ENCODE measurements at regions not wholly inside any gene's neighbourhood (a gene's known extent, or its start where the extent isn't known, plus 50 kb on each side); places are given as distances from the start of the nearest gene placed in this dataset.
"Not testable (repeated sequence)": the region's sequence is repeated elsewhere in the genome, so short reads cannot be mapped to it uniquely, and the experiment has no call there.

DNA sequence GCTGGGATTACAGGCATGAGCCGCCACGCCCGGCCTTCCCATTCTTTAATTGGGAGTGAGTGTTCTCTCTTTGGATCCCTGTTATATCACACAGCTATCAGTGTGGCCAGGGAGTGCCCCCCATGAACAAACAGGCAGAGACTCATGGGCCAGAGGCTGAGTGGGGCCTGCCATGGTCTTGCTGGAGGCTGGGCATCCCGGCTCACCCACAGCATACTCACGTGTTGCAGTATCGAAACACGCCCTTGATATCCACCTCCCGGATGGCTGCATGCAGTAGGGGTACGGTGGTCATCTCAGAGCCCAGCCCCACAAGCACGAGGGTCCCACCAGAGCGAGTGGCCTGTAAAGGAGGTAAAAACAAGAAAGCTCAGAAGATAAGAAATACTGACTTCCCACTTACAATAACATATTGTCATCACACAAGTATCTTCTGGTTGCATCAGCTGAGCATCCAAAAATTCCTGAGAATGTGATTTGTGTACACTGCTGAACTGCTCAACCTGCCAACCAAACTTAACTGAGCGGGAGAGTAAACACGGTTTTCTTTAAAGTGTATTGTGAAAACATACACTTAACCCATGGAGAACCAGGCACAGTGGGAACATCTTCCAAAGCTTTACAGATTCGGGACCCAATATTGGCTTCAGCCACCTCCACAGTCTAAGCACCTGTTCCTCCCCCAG lies 92.0 kb downstream of the TRIM69 start:
- H3K18ac ChIP-seq (ENCODE audit: extremely low read depth, low read length); H4K5ac ChIP-seq (ENCODE audit: insufficient read length, low read depth, low read length); H3K4ac ChIP-seq (replicated peaks; ENCODE audit: insufficient read length, low read depth, low read length); H3K56ac ChIP-seq (replicated peaks; ENCODE audit: insufficient read length, low read depth, low read length); H3K4me2 ChIP-seq (ENCODE audit: insufficient read depth in 1 of 2, low read depth in 2 of 2, low read length in 2 of 2); H3K27ac ChIP-seq (ENCODE audit: low read depth, low read length); H4K91ac ChIP-seq (replicated peaks; ENCODE audit: insufficient read length, low read length); H3K4me1 ChIP-seq (replicated peaks in 1 of 4; ENCODE audit: control insufficient read depth in 3 of 4, insufficient read depth in 4 of 4, low read length in 3 of 4); DNase-seq (ENCODE audit: low read depth in 1 of 2, low spot score in 2 of 2); H3K23me2 ChIP-seq (ENCODE audit: low read depth, low read length); H3K79me2 ChIP-seq (ENCODE audit: control insufficient read depth in 1 of 2, insufficient read depth in 2 of 2, low read length in 2 of 2); H3K9ac ChIP-seq (replicated peaks in 1 of 4; ENCODE audit: extremely low read depth in 1 of 4, low read depth in 3 of 4, low read length in 3 of 4); H4K20me1 ChIP-seq (replicated peaks in 1 of 2; ENCODE audit: control insufficient read depth in 1 of 2, insufficient read depth in 2 of 2, low read length in 2 of 2); H3K79me1 ChIP-seq (ENCODE audit: low read depth, low read length); H3K23ac ChIP-seq (ENCODE audit: insufficient read length); H2BK12ac ChIP-seq (ENCODE audit: low read depth, low read length); H3K4me3 ChIP-seq (ENCODE audit: extremely low read depth in 1 of 4, insufficient read depth in 2 of 4, low read depth in 3 of 4, low read length in 4 of 4); H2BK5ac ChIP-seq (ENCODE audit: low read depth, low read length); POLR2A ChIA-PET (ENCODE audit: partially characterized antibody); H3K36me3 ChIP-seq (ENCODE audit: control insufficient read depth in 2 of 4, insufficient read depth in 4 of 4, low read length in 3 of 4); H2BK15ac ChIP-seq (ENCODE audit: low read length); H3K14ac ChIP-seq (ENCODE audit: insufficient read length); H2AK5ac ChIP-seq (ENCODE audit: low read depth, low read length); H2BK120ac ChIP-seq (replicated peaks; ENCODE audit: low read depth, low read length); H3K27me3 ChIP-seq (replicated peaks in 1 of 4; ENCODE audit: control insufficient read depth in 3 of 4, extremely low read depth in 1 of 4, insufficient read depth in 3 of 4, low read length in 3 of 4); H3K9me3 ChIP-seq (ENCODE audit: insufficient read depth in 2 of 2, low read depth in 1 of 2, low read length in 1 of 2); H2BK20ac ChIP-seq (ENCODE audit: low read length); FAIRE-seq; CTCF ChIA-PET (ENCODE audit: partially characterized antibody); H4K8ac ChIP-seq (ENCODE audit: extremely low read depth, insufficient read depth, low read length); H2AFZ ChIP-seq (ENCODE audit: low read length): not testable (repeated sequence)
- 90% methylated on average over 11 of the region's 14 CpGs; no CpG with 5 or more reads in 1 of the 2 experiments for WGBS, 2 experiments (ENCODE audit: extremely low coverage in 1 of 2, insufficient coverage in 1 of 2, insufficient read length in 1 of 2, insufficient replicate concordance in 2 of 2, low coverage in 1 of 2, low lambda C conversion rate in 2 of 2, missing lambda C conversion rate in 1 of 2)

DNA sequence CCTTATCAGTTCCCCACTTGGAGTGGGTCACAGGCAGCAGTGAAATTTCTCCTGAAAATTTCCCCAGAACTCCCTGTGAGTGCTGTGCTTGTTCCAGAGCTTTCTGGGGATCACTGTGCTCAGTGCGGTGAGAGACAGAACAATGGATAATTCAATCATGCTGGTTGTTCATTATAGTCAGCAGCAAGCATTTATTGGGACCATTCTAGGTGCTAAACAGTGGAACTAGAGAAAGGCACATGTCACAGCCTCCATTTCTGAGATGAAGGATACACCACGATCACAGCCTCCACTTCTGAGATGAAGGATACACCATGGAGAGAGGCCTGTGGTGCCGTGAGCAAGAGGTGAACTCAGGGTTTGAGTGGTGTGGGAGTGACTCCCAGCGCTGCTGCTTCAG lies 92.8 kb downstream of the TRIM69 start:
- H3K27ac ChIP-seq (ENCODE audit: low read depth, low read length); H3K79me1 ChIP-seq (ENCODE audit: low read depth, low read length); H3K23ac ChIP-seq (ENCODE audit: insufficient read length); H3K4ac ChIP-seq (replicated peaks; ENCODE audit: insufficient read length, low read depth, low read length); H2BK5ac ChIP-seq (ENCODE audit: low read depth, low read length); H4K20me1 ChIP-seq (replicated peaks in 1 of 2; ENCODE audit: control insufficient read depth in 1 of 2, insufficient read depth in 2 of 2, low read length in 2 of 2); H3K4me1 ChIP-seq (replicated peaks in 1 of 4; ENCODE audit: control insufficient read depth in 3 of 4, insufficient read depth in 4 of 4, low read length in 3 of 4); H3K9me3 ChIP-seq (ENCODE audit: insufficient read depth in 2 of 2, low read depth in 1 of 2, low read length in 1 of 2); H4K5ac ChIP-seq (ENCODE audit: insufficient read length, low read depth, low read length); H2BK120ac ChIP-seq (replicated peaks; ENCODE audit: low read depth, low read length); H3K18ac ChIP-seq (ENCODE audit: extremely low read depth, low read length); H2AK5ac ChIP-seq (ENCODE audit: low read depth, low read length); H3K36me3 ChIP-seq (ENCODE audit: control insufficient read depth in 2 of 4, insufficient read depth in 4 of 4, low read length in 3 of 4); H3K56ac ChIP-seq (replicated peaks; ENCODE audit: insufficient read length, low read depth, low read length); H3K4me3 ChIP-seq (ENCODE audit: extremely low read depth in 1 of 4, insufficient read depth in 2 of 4, low read depth in 3 of 4, low read length in 4 of 4); H3K14ac ChIP-seq (ENCODE audit: insufficient read length); H2BK12ac ChIP-seq (ENCODE audit: low read depth, low read length); H3K4me2 ChIP-seq (ENCODE audit: insufficient read depth in 1 of 2, low read depth in 2 of 2, low read length in 2 of 2); H2AFZ ChIP-seq (ENCODE audit: low read length); H2BK15ac ChIP-seq (ENCODE audit: low read length); POLR2A ChIA-PET (ENCODE audit: partially characterized antibody); H3K9ac ChIP-seq (replicated peaks in 1 of 4; ENCODE audit: extremely low read depth in 1 of 4, low read depth in 3 of 4, low read length in 3 of 4); H3K79me2 ChIP-seq (ENCODE audit: control insufficient read depth in 1 of 2, insufficient read depth in 2 of 2, low read length in 2 of 2); H4K91ac ChIP-seq (replicated peaks; ENCODE audit: insufficient read length, low read length); FAIRE-seq; CTCF ChIA-PET (ENCODE audit: partially characterized antibody); H4K8ac ChIP-seq (ENCODE audit: extremely low read depth, insufficient read depth, low read length); H3K27me3 ChIP-seq (replicated peaks in 1 of 4; ENCODE audit: control insufficient read depth in 3 of 4, extremely low read depth in 1 of 4, insufficient read depth in 3 of 4, low read length in 3 of 4); H3K23me2 ChIP-seq (ENCODE audit: low read depth, low read length); H2BK20ac ChIP-seq (ENCODE audit: low read length); DNase-seq (ENCODE audit: low read depth in 1 of 2, low spot score in 2 of 2): not testable (repeated sequence)
- 75% methylated on average over 4 of the region's 4 CpGs; no CpG with 5 or more reads in 1 of the 2 experiments for WGBS, 2 experiments (ENCODE audit: extremely low coverage in 1 of 2, insufficient coverage in 1 of 2, insufficient read length in 1 of 2, insufficient replicate concordance in 2 of 2, low coverage in 1 of 2, low lambda C conversion rate in 2 of 2, missing lambda C conversion rate in 1 of 2)

All from H1 (cell line).